ENCODE measurements at regions not wholly inside any gene's neighbourhood (a gene's known extent, or its start where the extent isn't known, plus 50 kb on each side); places are given as distances from the start of the nearest gene placed in this dataset.

DNA sequence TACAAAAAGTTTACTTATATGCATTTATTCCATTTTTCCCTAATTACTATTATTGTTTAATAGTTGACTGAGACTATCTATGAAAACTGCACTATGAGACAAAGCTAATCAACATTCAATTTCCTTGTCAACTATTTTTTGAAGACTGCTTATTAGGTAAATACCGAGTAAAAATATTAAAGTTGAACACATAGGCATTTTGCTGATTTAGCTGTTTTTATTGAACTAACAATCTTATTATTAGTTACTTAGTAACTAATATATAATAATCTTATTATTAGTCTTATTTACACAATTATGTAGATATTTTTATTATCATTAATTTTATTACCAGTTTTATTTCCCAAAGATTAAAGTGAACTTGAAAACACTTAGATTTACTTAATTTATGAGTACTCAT lies 728.8 kb downstream of the TENT5A start:
- TF ChIP-seq POLR2AphosphoS5 (IDR thresholded peaks at IDR 0.05; ENCODE audit: low read depth, low read length) (no peak), POLR2A (IDR thresholded peaks at IDR 0.05; ENCODE audit: low read depth, low read length) (no peak)
